Astrocyte (in vitro differentiated cells and primary cell): ENCODE measurements at regions not wholly inside any gene's neighbourhood (a gene's known extent, or its start where the extent isn't known, plus 50 kb on each side); places are given as distances from the start of the nearest gene placed in this dataset.

ENCODE experiments used
- EZH2 ChIP-seq: IDR thresholded peaks from 2 replicates; pipeline ENCODE4 v1.6.1; 2012; ENCODE audit warnings: mild to moderate bottlenecking, low read length, inconsistent platforms; ENCODE audit not compliant: insufficient read depth
- TF ChIP-seq, protein P1 (sequence below): IDR thresholded peaks from 2 replicates; pipeline ENCODE4 v1.5.1; 2011; ENCODE audit warnings: low read depth, mild to moderate bottlenecking, inconsistent platforms, low read length, moderate library complexity; ENCODE audit not compliant: insufficient read depth

- TF ChIP-seq, protein P1, sequence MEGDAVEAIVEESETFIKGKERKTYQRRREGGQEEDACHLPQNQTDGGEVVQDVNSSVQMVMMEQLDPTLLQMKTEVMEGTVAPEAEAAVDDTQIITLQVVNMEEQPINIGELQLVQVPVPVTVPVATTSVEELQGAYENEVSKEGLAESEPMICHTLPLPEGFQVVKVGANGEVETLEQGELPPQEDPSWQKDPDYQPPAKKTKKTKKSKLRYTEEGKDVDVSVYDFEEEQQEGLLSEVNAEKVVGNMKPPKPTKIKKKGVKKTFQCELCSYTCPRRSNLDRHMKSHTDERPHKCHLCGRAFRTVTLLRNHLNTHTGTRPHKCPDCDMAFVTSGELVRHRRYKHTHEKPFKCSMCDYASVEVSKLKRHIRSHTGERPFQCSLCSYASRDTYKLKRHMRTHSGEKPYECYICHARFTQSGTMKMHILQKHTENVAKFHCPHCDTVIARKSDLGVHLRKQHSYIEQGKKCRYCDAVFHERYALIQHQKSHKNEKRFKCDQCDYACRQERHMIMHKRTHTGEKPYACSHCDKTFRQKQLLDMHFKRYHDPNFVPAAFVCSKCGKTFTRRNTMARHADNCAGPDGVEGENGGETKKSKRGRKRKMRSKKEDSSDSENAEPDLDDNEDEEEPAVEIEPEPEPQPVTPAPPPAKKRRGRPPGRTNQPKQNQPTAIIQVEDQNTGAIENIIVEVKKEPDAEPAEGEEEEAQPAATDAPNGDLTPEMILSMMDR = no peak
- no peak for TF ChIP-seq EZH2
Measured at GRCh38 chr2:182584462-182584861, 131.6 kb upstream of the DNAJC10 start.
